HG03039 (cell line): ENCODE measurements at regions not wholly inside any gene's neighbourhood (a gene's known extent, or its start where the extent isn't known, plus 50 kb on each side); places are given as distances from the start of the nearest gene placed in this dataset.
"Not testable (repeated sequence)": the region's sequence is repeated elsewhere in the genome, so short reads cannot be mapped to it uniquely, and the experiment has no call there.

ENCODE experiments used
- ATAC-seq: cut with Tn5 transposase; IDR thresholded peaks from one replicate; pipeline ENCODE4 v1.9.1; 2021; ENCODE audit warnings: mild to moderate bottlenecking, moderate library complexity; ENCODE audit not compliant: unreplicated experiment

GRCh38 chr2:181789827-181790448 is 101.6 kb upstream of the ITPRID2 start:
- ATAC-seq: peak; percentile 34

GRCh38 chr2:181790716-181791649 is 100.5 kb upstream of the ITPRID2 start:
- peak; percentile 96 for ATAC-seq

- no peak for ATAC-seq
Measured at GRCh38 chr2:181792906-181793305, 98.6 kb upstream of the ITPRID2 start.

GRCh38 chr2:181798022-181798421 is 93.5 kb upstream of the ITPRID2 start:
- no peak for ATAC-seq

- not testable (repeated sequence) for ATAC-seq
Measured at GRCh38 chr2:181802300-181802699, 89.2 kb upstream of the ITPRID2 start.

GRCh38 chr2:181803903-181804799 is 87.4 kb upstream of the ITPRID2 start:
- not testable (repeated sequence) for ATAC-seq

GRCh38 chr2:181805228-181806038 is 86.1 kb upstream of the ITPRID2 start:
- ATAC-seq: no peak

- ATAC-seq: no peak
Measured at GRCh38 chr2:181806039-181806392, 85.5 kb upstream of the ITPRID2 start.

GRCh38 chr2:181807526-181807925 is 84.0 kb upstream of the ITPRID2 start:
- no peak for ATAC-seq

GRCh38 chr2:181810823-181811695 is 80.5 kb upstream of the ITPRID2 start:
- no peak for ATAC-seq

GRCh38 chr2:181812106-181812743 is 79.3 kb upstream of the ITPRID2 start:
- ATAC-seq: no peak

- ATAC-seq: no peak
Measured at GRCh38 chr2:181814057-181814491, 77.5 kb upstream of the ITPRID2 start.

GRCh38 chr2:181817509-181817908 is 74.0 kb upstream of the ITPRID2 start:
- no peak for ATAC-seq

- ATAC-seq: no peak
Measured at GRCh38 chr2:181818058-181818680, 73.4 kb upstream of the ITPRID2 start.

GRCh38 chr2:181818840-181819239 is 72.7 kb upstream of the ITPRID2 start:
- no peak for ATAC-seq

- no peak for ATAC-seq
Measured at GRCh38 chr2:181821049-181821448, 70.5 kb upstream of the ITPRID2 start.

GRCh38 chr2:181822097-181822496 is 69.4 kb upstream of the ITPRID2 start:
- ATAC-seq: no peak

GRCh38 chr2:181823405-181823804 is 68.1 kb upstream of the ITPRID2 start:
- ATAC-seq: no peak
